ENCODE measurements at regions not wholly inside any gene's neighbourhood (a gene's known extent, or its start where the extent isn't known, plus 50 kb on each side); places are given as distances from the start of the nearest gene placed in this dataset.

DNA sequence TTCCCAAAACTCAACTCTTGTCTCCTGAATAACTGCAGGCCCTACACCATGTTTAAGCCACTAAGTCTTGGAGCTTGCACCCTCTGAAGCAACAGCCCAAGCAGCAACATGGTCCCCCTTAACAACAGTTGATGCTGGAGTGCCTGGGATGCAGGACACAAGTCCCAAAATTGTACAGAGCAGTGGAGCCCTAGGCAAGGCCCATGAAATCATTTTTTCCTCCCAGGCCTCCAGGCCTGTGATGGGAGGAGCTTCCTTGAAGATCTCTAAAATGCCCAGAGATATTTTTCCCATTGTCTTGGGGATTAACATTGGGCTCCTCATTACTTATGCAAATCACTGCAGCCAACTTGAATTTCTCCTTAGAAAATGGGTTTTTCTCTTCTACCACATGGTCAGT is 311.9 kb upstream of the EPHA3 start:
- TF ChIP-seq, protein P1, sequence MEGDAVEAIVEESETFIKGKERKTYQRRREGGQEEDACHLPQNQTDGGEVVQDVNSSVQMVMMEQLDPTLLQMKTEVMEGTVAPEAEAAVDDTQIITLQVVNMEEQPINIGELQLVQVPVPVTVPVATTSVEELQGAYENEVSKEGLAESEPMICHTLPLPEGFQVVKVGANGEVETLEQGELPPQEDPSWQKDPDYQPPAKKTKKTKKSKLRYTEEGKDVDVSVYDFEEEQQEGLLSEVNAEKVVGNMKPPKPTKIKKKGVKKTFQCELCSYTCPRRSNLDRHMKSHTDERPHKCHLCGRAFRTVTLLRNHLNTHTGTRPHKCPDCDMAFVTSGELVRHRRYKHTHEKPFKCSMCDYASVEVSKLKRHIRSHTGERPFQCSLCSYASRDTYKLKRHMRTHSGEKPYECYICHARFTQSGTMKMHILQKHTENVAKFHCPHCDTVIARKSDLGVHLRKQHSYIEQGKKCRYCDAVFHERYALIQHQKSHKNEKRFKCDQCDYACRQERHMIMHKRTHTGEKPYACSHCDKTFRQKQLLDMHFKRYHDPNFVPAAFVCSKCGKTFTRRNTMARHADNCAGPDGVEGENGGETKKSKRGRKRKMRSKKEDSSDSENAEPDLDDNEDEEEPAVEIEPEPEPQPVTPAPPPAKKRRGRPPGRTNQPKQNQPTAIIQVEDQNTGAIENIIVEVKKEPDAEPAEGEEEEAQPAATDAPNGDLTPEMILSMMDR (conservative IDR thresholded peaks at IDR 0.05), result no peak
- no peak for TF ChIP-seq ZFX (IDR thresholded peaks at IDR 0.05)

All from C4-2B (cell line).